CD14-positive monocyte (primary cell): ENCODE measurements at regions not wholly inside any gene's neighbourhood (a gene's known extent, or its start where the extent isn't known, plus 50 kb on each side); places are given as distances from the start of the nearest gene placed in this dataset.

Experiments used
- DNase-seq, 3 donors: peaks; one replicate each; pipeline ENCODE4 v3.0.0-alpha.2; 2011 to 2022
- H2AFZ ChIP-seq: 2 replicates; pipeline ENCODE4 v1.6.0; 2012; ENCODE audit warnings: mild to moderate bottlenecking, low read depth, low read length, inconsistent platforms; ENCODE audit not compliant: insufficient read depth, poor library complexity, severe bottlenecking
- H3K27ac ChIP-seq, 2 donors: 1 replicate in 1 of 2; 2 replicates in 1 of 2; pipeline ENCODE4 v1.5.1; 2012 to 2013; ENCODE audit warnings: low read length in 2 of 2, control low read depth in 1 of 2, inconsistent platforms in 1 of 2, low read depth in 1 of 2, mild to moderate bottlenecking in 1 of 2
- H3K27me3 ChIP-seq, 2 donors: one replicate each; pipeline versions ENCODE4 v1.6.0 to v1.6.1; 2011 to 2013; ENCODE audit warnings: low read length in 2 of 2; ENCODE audit not compliant: control insufficient read depth in 2 of 2, insufficient read depth in 2 of 2
- H3K36me3 ChIP-seq, 2 donors: replicated peaks in 1 of 2; 1 replicate in 1 of 2; 2 replicates in 1 of 2; pipeline versions ENCODE4 v1.5.1 to v1.6.1; 2012 to 2013; ENCODE audit warnings: low read length in 2 of 2, control low read depth in 1 of 2, inconsistent platforms in 1 of 2, mild to moderate bottlenecking in 1 of 2; ENCODE audit not compliant: insufficient read depth in 2 of 2, control insufficient read depth in 1 of 2
- H3K4me1 ChIP-seq, 2 donors: 1 replicate in 1 of 2; 2 replicates in 1 of 2; pipeline versions ENCODE4 v1.5.1 to v1.6.1; 2012 to 2013; ENCODE audit warnings: low read length in 2 of 2, control low read depth in 1 of 2, inconsistent platforms in 1 of 2, mild to moderate bottlenecking in 1 of 2, moderate library complexity in 1 of 2; ENCODE audit not compliant: insufficient read depth in 2 of 2, control insufficient read depth in 1 of 2
- H3K4me2 ChIP-seq: replicated peaks from 2 replicates; pipeline ENCODE3; 2012; ENCODE audit warnings: low read length, moderate library complexity, mild to moderate bottlenecking; ENCODE audit not compliant: poor library complexity, severe bottlenecking; ENCODE audit errors: extremely low read depth
- H3K4me3 ChIP-seq, 3 experiments: fragments of 200-600 bp in 1 of 3; sonication (generic) in 1 of 3; replicated peaks in 1 of 3; 1 replicate in 2 of 3; 2 replicates in 1 of 3; pipeline ENCODE4 v1.5.1; 2011 to 2013; ENCODE audit warnings: low read length in 3 of 3, mild to moderate bottlenecking in 3 of 3, control low read depth in 2 of 3, low read depth in 2 of 3, inconsistent platforms in 1 of 3, moderate library complexity in 1 of 3
- H3K79me2 ChIP-seq: 2 replicates; pipeline ENCODE4 v1.6.0; 2012; ENCODE audit warnings: mild to moderate bottlenecking, control low read depth, inconsistent platforms, low read length, moderate library complexity; ENCODE audit not compliant: insufficient read depth
- H3K9ac ChIP-seq: 2 replicates; pipeline ENCODE4 v1.6.0; 2017; ENCODE audit warnings: low read length, mild to moderate bottlenecking; ENCODE audit not compliant: insufficient read depth, poor library complexity, severe bottlenecking
- H3K9me3 ChIP-seq, 2 donors: replicated peaks in 1 of 2; 1 replicate in 1 of 2; 2 replicates in 1 of 2; pipeline versions ENCODE4 v1.5.1 to v1.6.1; 2012 to 2013; ENCODE audit warnings: low read length in 2 of 2, control low read depth in 1 of 2; ENCODE audit not compliant: control insufficient read depth in 1 of 2, insufficient read depth in 1 of 2
- H4K20me1 ChIP-seq: 2 replicates; pipeline ENCODE4 v1.6.0; 2012; ENCODE audit warnings: mild to moderate bottlenecking, low read length, control low read depth, moderate library complexity; ENCODE audit not compliant: insufficient read depth
- H3K27ac Mint-ChIP-seq, 7 donors: one replicate each; pipeline ENCODE4 v1.8.0; 2020; ENCODE audit warnings: mild to moderate bottlenecking in 7 of 7, mixed read lengths in 7 of 7, moderate library complexity in 6 of 7, inconsistent platforms in 2 of 7
- H3K27me3 Mint-ChIP-seq, 3 donors: one replicate each; pipeline ENCODE4 v1.8.0; 2021 to 2022; ENCODE audit warnings: low read depth in 3 of 3, mild to moderate bottlenecking in 3 of 3, mixed read lengths in 3 of 3, moderate library complexity in 3 of 3, inconsistent platforms in 1 of 3
- H3K36me3 Mint-ChIP-seq, 2 donors: one replicate each; pipeline ENCODE4 v1.8.0; 2020; ENCODE audit warnings: mixed read lengths in 2 of 2, inconsistent platforms in 1 of 2, mild to moderate bottlenecking in 1 of 2
- H3K4me1 Mint-ChIP-seq: one replicate; pipeline ENCODE4 v1.8.0; 2020; ENCODE audit warnings: mild to moderate bottlenecking, mixed read lengths
- H3K4me3 Mint-ChIP-seq, 2 donors: one replicate each; pipeline ENCODE4 v1.8.0; 2020; ENCODE audit warnings: mild to moderate bottlenecking in 2 of 2, mixed read lengths in 2 of 2, moderate library complexity in 1 of 2
- H3K9me3 Mint-ChIP-seq, 7 donors: one replicate each; pipeline ENCODE4 v1.8.0; 2020 to 2022; ENCODE audit warnings: mixed read lengths in 7 of 7, mild to moderate bottlenecking in 6 of 7, moderate library complexity in 6 of 7, inconsistent platforms in 2 of 7
- WGBS: methylation state at CpG from one replicate; pipeline ENCODE4 v1.1.5; 2013; ENCODE audit warnings: missing lambda C conversion rate; ENCODE audit not compliant: insufficient coverage; 5-methylcytosine and 5-hydroxymethylcytosine counted together
- intact Hi-C, 2 donors: fragments of 100-400 bp; cut with micrococcal nuclease; formaldehyde crosslinking; loops; one replicate each; pipeline versions ENCODE4 v1.15.0 to v1.15.1; 2023
- TF ChIP-seq, protein P1 (sequence below): fragments of 200-600 bp; IDR thresholded peaks from one replicate; pipeline ENCODE4 v1.8.0; 2022; ENCODE audit warnings: antibody characterized with exemption, mild to moderate bottlenecking

DNA sequence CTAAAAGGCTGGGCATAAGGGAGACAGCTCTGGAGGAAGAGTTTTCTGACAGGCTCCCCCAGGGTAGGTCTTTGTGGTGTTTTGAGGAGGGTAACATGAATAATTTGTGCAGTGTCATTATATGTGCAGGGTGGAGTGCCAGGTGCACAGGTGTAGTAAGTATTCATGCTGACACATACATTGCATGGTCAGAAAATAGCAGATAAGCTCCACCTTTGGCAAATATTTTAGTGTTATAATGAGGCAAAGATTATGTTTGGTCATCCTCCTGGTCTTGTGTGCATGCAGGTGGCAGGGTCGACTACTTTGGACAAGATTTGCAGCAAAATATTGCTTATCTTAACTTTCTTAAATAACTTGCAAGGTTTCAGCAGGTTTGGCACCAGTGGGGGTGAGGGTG is 910.4 kb upstream of the PCDH10 start:
- Mint-ChIP-seq H3K36me3 (no peaks in the 10 kb centered on the region), H3K4me3 (no peak overlapping the region), H3K27ac (no peak overlapping the region), H3K9me3 (peaks cover 0 to 2% (median 0%) of the 10 kb centered on the region in 7 donors), H3K27me3 (peaks cover 0 to 1% (median 0%) of the 10 kb centered on the region in 3 donors), H3K4me1 (no peaks in the 10 kb centered on the region)
- Histone ChIP-seq H3K79me2 (no peaks in the 10 kb centered on the region), H4K20me1 (no peaks in the 10 kb centered on the region), H3K9ac (no peak overlapping the region), H3K9me3 (no peaks in the 10 kb centered on the region), H2AFZ (no peak overlapping the region), H3K4me1 (no peaks in the 10 kb centered on the region), H3K4me2 (no peak overlapping the region), H3K4me3 (no peak overlapping the region), H3K27ac (no peak overlapping the region), H3K36me3 (no peaks in the 10 kb centered on the region), H3K27me3 (no peaks in the 10 kb centered on the region)
- TF ChIP-seq, protein P1, sequence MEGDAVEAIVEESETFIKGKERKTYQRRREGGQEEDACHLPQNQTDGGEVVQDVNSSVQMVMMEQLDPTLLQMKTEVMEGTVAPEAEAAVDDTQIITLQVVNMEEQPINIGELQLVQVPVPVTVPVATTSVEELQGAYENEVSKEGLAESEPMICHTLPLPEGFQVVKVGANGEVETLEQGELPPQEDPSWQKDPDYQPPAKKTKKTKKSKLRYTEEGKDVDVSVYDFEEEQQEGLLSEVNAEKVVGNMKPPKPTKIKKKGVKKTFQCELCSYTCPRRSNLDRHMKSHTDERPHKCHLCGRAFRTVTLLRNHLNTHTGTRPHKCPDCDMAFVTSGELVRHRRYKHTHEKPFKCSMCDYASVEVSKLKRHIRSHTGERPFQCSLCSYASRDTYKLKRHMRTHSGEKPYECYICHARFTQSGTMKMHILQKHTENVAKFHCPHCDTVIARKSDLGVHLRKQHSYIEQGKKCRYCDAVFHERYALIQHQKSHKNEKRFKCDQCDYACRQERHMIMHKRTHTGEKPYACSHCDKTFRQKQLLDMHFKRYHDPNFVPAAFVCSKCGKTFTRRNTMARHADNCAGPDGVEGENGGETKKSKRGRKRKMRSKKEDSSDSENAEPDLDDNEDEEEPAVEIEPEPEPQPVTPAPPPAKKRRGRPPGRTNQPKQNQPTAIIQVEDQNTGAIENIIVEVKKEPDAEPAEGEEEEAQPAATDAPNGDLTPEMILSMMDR: no peak
- DNase-seq: no peak
- no CpG with 5 or more reads among the region's 1 CpG for WGBS
- intact Hi-C loops: no loop called here

DNA sequence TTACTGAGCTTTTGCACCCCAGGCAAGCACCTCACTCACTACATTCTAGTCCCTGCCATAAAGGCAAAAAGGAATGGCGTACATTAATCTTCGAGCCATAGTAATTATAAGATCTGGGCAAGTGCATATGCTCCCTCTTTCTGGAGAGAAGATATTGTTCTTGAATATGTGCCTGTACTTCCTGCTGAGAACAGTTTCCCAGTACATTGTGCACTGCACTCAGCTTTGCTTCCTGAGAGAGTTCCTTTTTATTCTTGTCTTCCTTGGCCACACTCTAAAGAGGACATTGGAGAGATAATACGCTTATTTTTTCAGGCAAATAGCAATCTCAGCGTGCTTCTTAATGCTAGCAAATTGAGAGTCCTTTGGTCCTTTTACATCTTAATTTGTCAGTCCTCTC is 909.0 kb upstream of the PCDH10 start:
- H3K36me3 Mint-ChIP-seq: no peaks in the 10 kb centered on the region
- H3K27ac Mint-ChIP-seq: no peak overlapping the region
- H3K4me2 ChIP-seq: no peak overlapping the region
- no peaks in the 10 kb centered on the region for H4K20me1 ChIP-seq
- no peaks in the 10 kb centered on the region for H3K9me3 ChIP-seq
- no peak overlapping the region for H3K9ac ChIP-seq
- whole genome bisulfite sequencing: no CpG with 5 or more reads among the region's 4 CpGs
- no peak overlapping the region for H3K4me3 ChIP-seq
- H3K4me3 Mint-ChIP-seq: no peak overlapping the region
- DNase-seq: no peak
- H3K9me3 Mint-ChIP-seq: no peaks in the 10 kb centered on the region
- H3K4me1 ChIP-seq: no peaks in the 10 kb centered on the region
- intact Hi-C loops: no loop called here
- no peaks in the 10 kb centered on the region for H3K79me2 ChIP-seq
- no peaks in the 10 kb centered on the region for H3K36me3 ChIP-seq
- no peak overlapping the region for H3K27ac ChIP-seq
- H3K4me1 Mint-ChIP-seq: no peaks in the 10 kb centered on the region
- TF ChIP-seq, protein P1: no peak
- no peak overlapping the region for H2AFZ ChIP-seq
- H3K27me3 ChIP-seq: no peaks in the 10 kb centered on the region
- H3K27me3 Mint-ChIP-seq: peaks cover 0 to 1% (median 0%) of the 10 kb centered on the region in 3 donors
